ENCODE measurements at regions not wholly inside any gene's neighbourhood (a gene's known extent, or its start where the extent isn't known, plus 50 kb on each side); places are given as distances from the start of the nearest gene placed in this dataset.

DNA sequence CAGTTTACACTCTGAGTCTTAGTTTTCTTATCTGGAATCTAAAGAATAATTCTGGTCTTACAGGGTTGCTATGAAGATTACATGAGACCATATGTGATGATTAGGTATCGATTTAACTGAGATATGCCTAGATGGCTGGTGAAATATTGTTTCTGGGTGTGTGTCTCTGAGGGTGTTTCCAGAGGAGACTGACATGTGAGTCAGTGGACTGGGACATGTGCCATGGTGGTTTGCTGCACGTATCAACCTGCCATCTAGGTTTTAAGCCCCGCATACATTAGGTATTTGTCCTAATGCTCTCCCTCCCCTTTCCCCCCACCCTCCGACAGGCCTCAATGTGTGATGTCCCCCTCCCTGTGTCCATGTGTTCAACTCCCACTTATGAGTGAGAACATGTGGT, 186.0 kb upstream of the CXorf66 start:
- no peaks in the 10 kb centered on the region for H3K9me2 ChIP-seq
- ChIA-PET CTCF (no interaction called here), POLR2A (no interaction called here)
- no peaks in the 10 kb centered on the region for H3F3A ChIP-seq (replicated peaks; ENCODE audit: insufficient read depth)
- no peaks in the 10 kb centered on the region for H3K79me2 ChIP-seq (ENCODE audit: insufficient read depth)
- H3K36me3 ChIP-seq (replicated peaks in 1 of 2; ENCODE audit: control insufficient read depth in 1 of 2, insufficient read depth in 2 of 2, low read length in 1 of 2) = no peaks in the 10 kb centered on the region
- H3K9me3 ChIP-seq = no peaks in the 10 kb centered on the region
- WGBS (ENCODE audit: low lambda C conversion rate) = 0% methylated on average over 4 of the region's 4 CpGs
- no peak overlapping the region for H2AFZ ChIP-seq (ENCODE audit: low read depth)
- no peaks in the 10 kb centered on the region for H3K4me1 ChIP-seq (ENCODE audit: control insufficient read depth in 1 of 2, insufficient read depth in 2 of 2, low read depth in 1 of 2, low read length in 1 of 2)
- no peaks in the 10 kb centered on the region for H4K20me1 ChIP-seq (ENCODE audit: insufficient read depth)
- no peak overlapping the region for H3K27ac ChIP-seq (ENCODE audit: low read depth in 2 of 2, low read length in 1 of 2)
- H3K4me3 ChIP-seq (ENCODE audit: low read depth in 2 of 2, low read length in 1 of 2) = no peak overlapping the region
- no peak overlapping the region for H3K9ac ChIP-seq
- no peak for TF ChIP-seq RCOR1 (IDR thresholded peaks at IDR 0.05; ENCODE audit: low read length)
- no peak for TF ChIP-seq NRF1 (IDR thresholded peaks at IDR 0.05; ENCODE audit: low read depth, low read length)
- no peak for TF ChIP-seq SMC3 (IDR thresholded peaks at IDR 0.05; ENCODE audit: low read depth, low read length)
- no peak for TF ChIP-seq SIN3A (IDR thresholded peaks at IDR 0.05; ENCODE audit: borderline replicate concordance, low read depth, low read length)
- TF ChIP-seq TCF12 (IDR thresholded peaks at IDR 0.05) = no peak
- no peak for TF ChIP-seq NFIC (IDR thresholded peaks at IDR 0.05; ENCODE audit: borderline replicate concordance)
- no peak for TF ChIP-seq EZH2phosphoT487 (IDR thresholded peaks at IDR 0.05; ENCODE audit: borderline replicate concordance, low read depth)
- TF ChIP-seq, protein P1, sequence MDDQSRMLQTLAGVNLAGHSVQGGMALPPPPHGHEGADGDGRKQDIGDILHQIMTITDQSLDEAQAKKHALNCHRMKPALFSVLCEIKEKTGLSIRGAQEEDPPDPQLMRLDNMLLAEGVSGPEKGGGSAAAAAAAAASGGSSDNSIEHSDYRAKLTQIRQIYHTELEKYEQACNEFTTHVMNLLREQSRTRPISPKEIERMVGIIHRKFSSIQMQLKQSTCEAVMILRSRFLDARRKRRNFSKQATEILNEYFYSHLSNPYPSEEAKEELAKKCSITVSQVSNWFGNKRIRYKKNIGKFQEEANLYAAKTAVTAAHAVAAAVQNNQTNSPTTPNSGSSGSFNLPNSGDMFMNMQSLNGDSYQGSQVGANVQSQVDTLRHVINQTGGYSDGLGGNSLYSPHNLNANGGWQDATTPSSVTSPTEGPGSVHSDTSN (IDR thresholded peaks at IDR 0.05) = no peak
- TF ChIP-seq FOSL2 (IDR thresholded peaks at IDR 0.05; ENCODE audit: borderline replicate concordance, low read depth) = no peak
- TF ChIP-seq GABPA (IDR thresholded peaks at IDR 0.05; ENCODE audit: low read depth) = no peak
- TF ChIP-seq, protein P2, sequence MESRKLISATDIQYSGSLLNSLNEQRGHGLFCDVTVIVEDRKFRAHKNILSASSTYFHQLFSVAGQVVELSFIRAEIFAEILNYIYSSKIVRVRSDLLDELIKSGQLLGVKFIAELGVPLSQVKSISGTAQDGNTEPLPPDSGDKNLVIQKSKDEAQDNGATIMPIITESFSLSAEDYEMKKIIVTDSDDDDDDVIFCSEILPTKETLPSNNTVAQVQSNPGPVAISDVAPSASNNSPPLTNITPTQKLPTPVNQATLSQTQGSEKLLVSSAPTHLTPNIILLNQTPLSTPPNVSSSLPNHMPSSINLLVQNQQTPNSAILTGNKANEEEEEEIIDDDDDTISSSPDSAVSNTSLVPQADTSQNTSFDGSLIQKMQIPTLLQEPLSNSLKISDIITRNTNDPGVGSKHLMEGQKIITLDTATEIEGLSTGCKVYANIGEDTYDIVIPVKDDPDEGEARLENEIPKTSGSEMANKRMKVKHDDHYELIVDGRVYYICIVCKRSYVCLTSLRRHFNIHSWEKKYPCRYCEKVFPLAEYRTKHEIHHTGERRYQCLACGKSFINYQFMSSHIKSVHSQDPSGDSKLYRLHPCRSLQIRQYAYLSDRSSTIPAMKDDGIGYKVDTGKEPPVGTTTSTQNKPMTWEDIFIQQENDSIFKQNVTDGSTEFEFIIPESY (IDR thresholded peaks at IDR 0.05; ENCODE audit: borderline replicate concordance, low read depth) = no peak
- no peak for DNase-seq
- H3K4me2 ChIP-seq = no peak overlapping the region
- no peaks in the 10 kb centered on the region; the same call in 1 of the 2 replicates for H3K27me3 ChIP-seq (ENCODE audit: insufficient read depth)

DNA sequence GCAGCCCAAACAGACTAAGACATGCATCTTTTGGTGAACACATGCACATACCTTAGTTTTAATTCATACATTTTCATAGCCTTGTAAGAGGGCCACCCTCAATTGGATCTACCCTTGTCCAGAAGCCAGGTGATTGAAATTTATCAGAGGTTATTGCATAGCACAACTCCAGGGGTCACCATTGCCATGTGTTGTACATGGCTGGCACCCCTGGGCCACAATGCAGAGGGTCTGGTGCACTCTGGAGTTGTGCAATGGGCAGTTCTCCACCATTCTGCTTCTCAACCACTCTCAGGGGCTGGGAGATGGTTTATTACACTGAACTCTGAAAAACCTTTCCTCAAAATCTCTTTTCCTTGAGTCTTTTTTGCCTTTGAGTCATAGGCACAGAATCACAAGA, 184.4 kb upstream of the CXorf66 start:
- Histone ChIP-seq H3K27ac (ENCODE audit: low read depth in 2 of 2, low read length in 1 of 2) (no peak overlapping the region), H2AFZ (ENCODE audit: low read depth) (no peak overlapping the region), H3K4me3 (ENCODE audit: low read depth in 2 of 2, low read length in 1 of 2) (no peak overlapping the region), H3K27me3 (ENCODE audit: insufficient read depth) (no peaks in the 10 kb centered on the region), H3K4me1 (ENCODE audit: control insufficient read depth in 1 of 2, insufficient read depth in 2 of 2, low read depth in 1 of 2, low read length in 1 of 2) (no peaks in the 10 kb centered on the region), H3F3A (replicated peaks; ENCODE audit: insufficient read depth) (no peaks in the 10 kb centered on the region), H3K9me2 (no peaks in the 10 kb centered on the region), H3K36me3 (replicated peaks in 1 of 2; ENCODE audit: control insufficient read depth in 1 of 2, insufficient read depth in 2 of 2, low read length in 1 of 2) (no peaks in the 10 kb centered on the region), H3K79me2 (ENCODE audit: insufficient read depth) (no peaks in the 10 kb centered on the region), H4K20me1 (ENCODE audit: insufficient read depth) (no peaks in the 10 kb centered on the region), H3K9me3 (no peaks in the 10 kb centered on the region), H3K4me2 (no peak overlapping the region), H3K9ac (no peak overlapping the region)
- TF ChIP-seq, protein P3, sequence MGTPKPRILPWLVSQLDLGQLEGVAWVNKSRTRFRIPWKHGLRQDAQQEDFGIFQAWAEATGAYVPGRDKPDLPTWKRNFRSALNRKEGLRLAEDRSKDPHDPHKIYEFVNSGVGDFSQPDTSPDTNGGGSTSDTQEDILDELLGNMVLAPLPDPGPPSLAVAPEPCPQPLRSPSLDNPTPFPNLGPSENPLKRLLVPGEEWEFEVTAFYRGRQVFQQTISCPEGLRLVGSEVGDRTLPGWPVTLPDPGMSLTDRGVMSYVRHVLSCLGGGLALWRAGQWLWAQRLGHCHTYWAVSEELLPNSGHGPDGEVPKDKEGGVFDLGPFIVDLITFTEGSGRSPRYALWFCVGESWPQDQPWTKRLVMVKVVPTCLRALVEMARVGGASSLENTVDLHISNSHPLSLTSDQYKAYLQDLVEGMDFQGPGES (IDR thresholded peaks at IDR 0.05; ENCODE audit: low read depth, low read length) = no peak
- TF ChIP-seq REST (IDR thresholded peaks at IDR 0.05; ENCODE audit: low read depth, low read length) (no peak), GABPA (IDR thresholded peaks at IDR 0.05; ENCODE audit: low read depth) (no peak), YY1 (IDR thresholded peaks at IDR 0.05; ENCODE audit: low read depth) (no peak), NFIC (IDR thresholded peaks at IDR 0.05; ENCODE audit: borderline replicate concordance) (no peak), NRF1 (IDR thresholded peaks at IDR 0.05; ENCODE audit: low read depth, low read length) (no peak), RAD21 (IDR thresholded peaks at IDR 0.05; ENCODE audit: low read length) (no peak), SMC3 (IDR thresholded peaks at IDR 0.05; ENCODE audit: low read depth, low read length) (no peak), EZH2phosphoT487 (IDR thresholded peaks at IDR 0.05; ENCODE audit: borderline replicate concordance, low read depth) (no peak), RFX5 (IDR thresholded peaks at IDR 0.05; ENCODE audit: low read length) (no peak)
- ChIA-PET POLR2A (no interaction called here), CTCF (no interaction called here)
- no peak for DNase-seq

Data from SK-N-SH (cell line).